22Rv1 (cell line): ENCODE measurements at regions not wholly inside any gene's neighbourhood (a gene's known extent, or its start where the extent isn't known, plus 50 kb on each side); places are given as distances from the start of the nearest gene placed in this dataset.

Experiments
- CTCF ChIP-seq: fragments of 450-650 bp; IDR thresholded peaks from 2 replicates; pipeline ENCODE4 v1.5.1; 2017; ENCODE audit warnings: mild to moderate bottlenecking
- ZFX ChIP-seq: fragments of 450-650 bp; IDR thresholded peaks from 2 replicates; pipeline ENCODE4 v1.6.1; 2017; ENCODE audit warnings: antibody characterized with exemption, borderline replicate concordance

GRCh38 chr3:152754303-152754702, 80.6 kb upstream of the P2RY1 start:
- TF ChIP-seq CTCF = no peak
- TF ChIP-seq ZFX = no peak
